PC-3 (cell line): ENCODE measurements at regions not wholly inside any gene's neighbourhood (a gene's known extent, or its start where the extent isn't known, plus 50 kb on each side); places are given as distances from the start of the nearest gene placed in this dataset.

Source experiments
- EZH2 ChIP-seq: fragments of 300-600 bp; sonication (generic); IDR thresholded peaks from one replicate; pipeline ENCODE4 v1.6.1; 2017; ENCODE audit warnings: antibody characterized with exemption, mild to moderate bottlenecking, low read length; ENCODE audit not compliant: unreplicated experiment
- TF ChIP-seq, protein P1 (sequence below): fragments of 300-600 bp; sonication (generic); conservative IDR thresholded peaks from 2 replicates; pipeline ENCODE4 v1.5.1; 2017; ENCODE audit warnings: antibody characterized with exemption, low read depth, mild to moderate bottlenecking, low read length

DNA sequence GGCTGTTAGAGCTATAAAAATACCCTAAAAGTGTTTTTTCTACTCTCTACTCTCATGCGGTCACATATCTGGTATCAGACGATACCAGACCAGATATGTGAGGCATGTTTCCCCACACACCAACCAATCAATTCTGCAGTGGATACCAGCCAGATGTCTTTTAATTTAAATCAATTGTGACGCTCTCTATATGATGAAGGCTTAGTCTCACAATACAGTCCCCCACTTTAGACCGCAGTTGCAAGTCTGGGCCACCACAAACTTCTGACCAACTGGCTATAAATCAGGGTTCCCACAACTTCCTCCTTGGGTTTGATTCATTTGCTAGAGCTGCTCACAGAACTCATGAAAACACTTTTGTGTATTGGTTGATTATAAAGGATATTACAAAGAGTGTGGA, 586.1 kb upstream of the ZP4 start:
- TF ChIP-seq, protein P1, sequence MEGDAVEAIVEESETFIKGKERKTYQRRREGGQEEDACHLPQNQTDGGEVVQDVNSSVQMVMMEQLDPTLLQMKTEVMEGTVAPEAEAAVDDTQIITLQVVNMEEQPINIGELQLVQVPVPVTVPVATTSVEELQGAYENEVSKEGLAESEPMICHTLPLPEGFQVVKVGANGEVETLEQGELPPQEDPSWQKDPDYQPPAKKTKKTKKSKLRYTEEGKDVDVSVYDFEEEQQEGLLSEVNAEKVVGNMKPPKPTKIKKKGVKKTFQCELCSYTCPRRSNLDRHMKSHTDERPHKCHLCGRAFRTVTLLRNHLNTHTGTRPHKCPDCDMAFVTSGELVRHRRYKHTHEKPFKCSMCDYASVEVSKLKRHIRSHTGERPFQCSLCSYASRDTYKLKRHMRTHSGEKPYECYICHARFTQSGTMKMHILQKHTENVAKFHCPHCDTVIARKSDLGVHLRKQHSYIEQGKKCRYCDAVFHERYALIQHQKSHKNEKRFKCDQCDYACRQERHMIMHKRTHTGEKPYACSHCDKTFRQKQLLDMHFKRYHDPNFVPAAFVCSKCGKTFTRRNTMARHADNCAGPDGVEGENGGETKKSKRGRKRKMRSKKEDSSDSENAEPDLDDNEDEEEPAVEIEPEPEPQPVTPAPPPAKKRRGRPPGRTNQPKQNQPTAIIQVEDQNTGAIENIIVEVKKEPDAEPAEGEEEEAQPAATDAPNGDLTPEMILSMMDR: no peak
- TF ChIP-seq EZH2: no peak
